WTC11 (cell line): ENCODE measurements at regions not wholly inside any gene's neighbourhood (a gene's known extent, or its start where the extent isn't known, plus 50 kb on each side); places are given as distances from the start of the nearest gene placed in this dataset.

Experiments used
- ATAC-seq: fragments of 200-7000 bp; cut with Tn5 transposase; 2 replicates; pipeline ENCODE4 v1.10.0; 2021; ENCODE audit warnings: mild to moderate bottlenecking, moderate library complexity
- CTCF ChIA-PET: fragments of 300-600 bp; sonication (Branson Sonifier 250); formaldehyde crosslinking; loops from one replicate; lab custom pipeline; 2021; ENCODE audit warnings: antibody characterized with exemption; lab: Charles Lee
- POLR2A ChIA-PET: fragments of 350-600 bp; sonication (Branson Sonifier 250); formaldehyde crosslinking; loops from one replicate; lab custom pipeline; 2021; ENCODE audit warnings: antibody characterized with exemption; lab: Charles Lee
- DNase-seq: peaks from one replicate; pipeline ENCODE4 v3.0.0; 2021; ENCODE audit warnings: low spot score
- H3K27ac Mint-ChIP-seq: 2 replicates; pipeline ENCODE4 v1.8.0; 2021; ENCODE audit warnings: mixed read lengths
- H3K27me3 Mint-ChIP-seq: 2 replicates; pipeline ENCODE4 v1.8.0; 2021; ENCODE audit warnings: low read depth, mild to moderate bottlenecking, moderate library complexity, mixed read lengths
- H3K36me3 Mint-ChIP-seq: 2 replicates; pipeline ENCODE4 v1.8.0; 2021; ENCODE audit warnings: mixed read lengths
- H3K4me1 Mint-ChIP-seq: 2 replicates; pipeline ENCODE4 v1.8.0; 2022; ENCODE audit warnings: mixed read lengths
- H3K4me3 Mint-ChIP-seq: 2 replicates; pipeline ENCODE4 v1.8.0; 2021; ENCODE audit warnings: mild to moderate bottlenecking, moderate library complexity, mixed read lengths
- H3K9me3 Mint-ChIP-seq: 2 replicates; pipeline ENCODE4 v1.8.0; 2021; ENCODE audit warnings: mixed read lengths
- AFF4 ChIP-seq: sonication (generic); formaldehyde crosslinking; IDR thresholded peaks from 2 replicates; pipeline ENCODE4 v1.8.1; 2023; ENCODE audit warnings: mild to moderate bottlenecking, missing genetic modification reagents, borderline replicate concordance
- ATF6 ChIP-seq: sonication (generic); formaldehyde crosslinking; IDR thresholded peaks from 2 replicates; pipeline ENCODE4 v1.8.1; 2023; ENCODE audit warnings: mild to moderate bottlenecking, missing genetic modification reagents
- CREM ChIP-seq: sonication (generic); formaldehyde crosslinking; IDR thresholded peaks from 2 replicates; pipeline ENCODE4 v1.8.1; 2022; ENCODE audit warnings: mild to moderate bottlenecking, missing genetic modification reagents, moderate library complexity
- E2F1 ChIP-seq: sonication (generic); formaldehyde crosslinking; IDR thresholded peaks from 2 replicates; pipeline ENCODE4 v1.8.0; 2022; ENCODE audit warnings: mild to moderate bottlenecking, missing genetic modification reagents
- ERG ChIP-seq: fragments of 250-450 bp; sonication (Bioruptor Pico); IDR thresholded peaks from 2 replicates; pipeline ENCODE4 v1.8.0; 2021; ENCODE audit warnings: mild to moderate bottlenecking
- FOXJ3 ChIP-seq: sonication (generic); formaldehyde crosslinking; IDR thresholded peaks from 2 replicates; pipeline ENCODE4 v1.9.0; 2021; ENCODE audit warnings: missing genetic modification reagents, mild to moderate bottlenecking, borderline replicate concordance
- GRHL2 ChIP-seq: fragments of 250-450 bp; sonication (Bioruptor Pico); IDR thresholded peaks from 2 replicates; pipeline ENCODE4 v1.8.0; 2022; ENCODE audit warnings: mild to moderate bottlenecking, moderate library complexity; ENCODE audit not compliant: insufficient replicate concordance, severe bottlenecking
- HMGXB4 ChIP-seq: sonication (generic); formaldehyde crosslinking; IDR thresholded peaks from 2 replicates; pipeline ENCODE4 v1.8.1; 2023; ENCODE audit warnings: mild to moderate bottlenecking, moderate library complexity, missing genetic modification reagents
- KAT7 ChIP-seq: sonication (generic); formaldehyde crosslinking; IDR thresholded peaks from 2 replicates; pipeline ENCODE4 v1.8.1; 2023; ENCODE audit warnings: missing genetic modification reagents, mild to moderate bottlenecking, borderline replicate concordance
- NR2C2 ChIP-seq: sonication (generic); formaldehyde crosslinking; IDR thresholded peaks from 2 replicates; pipeline ENCODE4 v1.8.0; 2022; ENCODE audit warnings: mild to moderate bottlenecking, missing genetic modification reagents
- PRDM15 ChIP-seq: sonication (generic); formaldehyde crosslinking; IDR thresholded peaks from 2 replicates; pipeline ENCODE4 v1.8.0; 2022; ENCODE audit warnings: missing genetic modification reagents
- TP53 ChIP-seq: sonication (generic); formaldehyde crosslinking; IDR thresholded peaks from 2 replicates; pipeline ENCODE4 v1.8.1; 2023; ENCODE audit warnings: mild to moderate bottlenecking, missing genetic modification reagents
- ZBTB21 ChIP-seq: sonication (generic); formaldehyde crosslinking; IDR thresholded peaks from 2 replicates; pipeline ENCODE4 v1.8.1; 2023; ENCODE audit warnings: mild to moderate bottlenecking, missing genetic modification reagents, borderline replicate concordance
- ZNF263 ChIP-seq: sonication (generic); formaldehyde crosslinking; IDR thresholded peaks from 2 replicates; pipeline ENCODE4 v1.8.1; 2022; ENCODE audit warnings: low read depth, mild to moderate bottlenecking, moderate library complexity, missing genetic modification reagents
- ZNF416 ChIP-seq: fragments of 250-450 bp; sonication (Bioruptor Pico); IDR thresholded peaks from 2 replicates; pipeline ENCODE4 v1.9.0; 2021; ENCODE audit warnings: mild to moderate bottlenecking, inconsistent platforms
- ZSCAN18 ChIP-seq: fragments of 250-450 bp; sonication (Bioruptor Pico); IDR thresholded peaks from 2 replicates; pipeline ENCODE4 v2.1.2; 2022; ENCODE audit warnings: mild to moderate bottlenecking, moderate library complexity

- POLR2A ChIA-PET: no interaction called here
- no peaks in the 10 kb centered on the region for H3K9me3 Mint-ChIP-seq
- no peaks in the 10 kb centered on the region for H3K4me1 Mint-ChIP-seq
- DNase-seq: no peak
- CTCF ChIA-PET: no interaction called here
- TF ChIP-seq HMGXB4 (no peak), KAT7 (CRISPR knock-in tag) (no peak), ZNF263 (no peak), AFF4 (CRISPR knock-in tag) (no peak), NR2C2 (CRISPR knock-in tag) (no peak), E2F1 (CRISPR knock-in tag) (no peak), TP53 (no peak), ZNF416 (CRISPR knock-in tag) (no peak), ERG (CRISPR knock-in tag) (no peak), FOXJ3 (CRISPR knock-in tag) (no peak), ZBTB21 (CRISPR knock-in tag) (no peak), ATF6 (CRISPR knock-in tag) (no peak), ZSCAN18 (CRISPR knock-in tag) (no peak), CREM (no peak), PRDM15 (CRISPR knock-in tag) (no peak), GRHL2 (CRISPR knock-in tag) (no peak)
- no peaks in the 10 kb centered on the region for H3K36me3 Mint-ChIP-seq
- H3K27ac Mint-ChIP-seq: no peak overlapping the region
- no peaks in the 10 kb centered on the region for H3K27me3 Mint-ChIP-seq
- ATAC-seq: no peak
- no peak overlapping the region for H3K4me3 Mint-ChIP-seq
Measured at GRCh38 chr6:112575309-112575834, 228.2 kb downstream of the RFPL4B start.
